ENCODE measurements at regions not wholly inside any gene's neighbourhood (a gene's known extent, or its start where the extent isn't known, plus 50 kb on each side); places are given as distances from the start of the nearest gene placed in this dataset.

GRCh38 chr13:62631124-62631523 is 1215.5 kb upstream of the PCDH20 start:
- Histone ChIP-seq H3K4me2 (ENCODE audit: low read depth, low read length) (no peak overlapping the region), H4K20me1 (ENCODE audit: insufficient read depth, low read length) (no peaks in the 10 kb centered on the region), H3K9ac (ENCODE audit: low read length) (no peak overlapping the region), H3K27me3 (replicated peaks; ENCODE audit: insufficient read depth, low read length) (no peaks in the 10 kb centered on the region), H3K36me3 (replicated peaks; ENCODE audit: insufficient read depth, low read length) (no peaks in the 10 kb centered on the region), H3K9me2 (replicated peaks; ENCODE audit: insufficient read depth, low read length) (no peaks in the 10 kb centered on the region), H3K9me3 (replicated peaks; ENCODE audit: insufficient read depth, low read length) (no peaks in the 10 kb centered on the region), H3K4me3 (ENCODE audit: low read length) (no peak overlapping the region), H2AFZ (ENCODE audit: low read length) (no peak overlapping the region), H3K4me1 (ENCODE audit: low read length) (no peaks in the 10 kb centered on the region), H3F3A (ENCODE audit: insufficient read depth, low read length) (no peaks in the 10 kb centered on the region), H3K27ac (ENCODE audit: low read length) (no peak overlapping the region), H3K79me2 (ENCODE audit: low read length) (no peaks in the 10 kb centered on the region)
- no peak for DNase-seq
- no peak for TF ChIP-seq EZH2 (optimal IDR thresholded peaks at IDR 0.05; ENCODE audit: low read depth, low read length)
- no peak for TF ChIP-seq CTCF (IDR thresholded peaks at IDR 0.05; ENCODE audit: low read length)
- TF ChIP-seq EZH2phosphoT487 (IDR thresholded peaks at IDR 0.05; ENCODE audit: low read length): no peak

- Histone ChIP-seq H3K9me3 (replicated peaks; ENCODE audit: insufficient read depth, low read length) (no peaks in the 10 kb centered on the region), H3K4me3 (ENCODE audit: low read length) (no peak overlapping the region), H3K27ac (ENCODE audit: low read length) (no peak overlapping the region), H2AFZ (ENCODE audit: low read length) (no peak overlapping the region), H4K20me1 (ENCODE audit: insufficient read depth, low read length) (no peaks in the 10 kb centered on the region), H3F3A (ENCODE audit: insufficient read depth, low read length) (no peaks in the 10 kb centered on the region), H3K4me1 (ENCODE audit: low read length) (no peaks in the 10 kb centered on the region), H3K27me3 (replicated peaks; ENCODE audit: insufficient read depth, low read length) (no peaks in the 10 kb centered on the region), H3K79me2 (ENCODE audit: low read length) (no peaks in the 10 kb centered on the region), H3K9me2 (replicated peaks; ENCODE audit: insufficient read depth, low read length) (no peaks in the 10 kb centered on the region), H3K36me3 (replicated peaks; ENCODE audit: insufficient read depth, low read length) (no peaks in the 10 kb centered on the region), H3K4me2 (ENCODE audit: low read depth, low read length) (no peak overlapping the region), H3K9ac (ENCODE audit: low read length) (no peak overlapping the region)
- TF ChIP-seq EZH2 (optimal IDR thresholded peaks at IDR 0.05; ENCODE audit: low read depth, low read length) (no peak), EZH2phosphoT487 (IDR thresholded peaks at IDR 0.05; ENCODE audit: low read length) (no peak), CTCF (IDR thresholded peaks at IDR 0.05; ENCODE audit: low read length) (no peak)
- no peak for DNase-seq
Observed at GRCh38 chr13:62629618-62630017, 1214.0 kb upstream of the PCDH20 start.

GRCh38 chr13:62627226-62627625 is 1211.6 kb upstream of the PCDH20 start:
- no peak overlapping the region for H3K4me3 ChIP-seq (ENCODE audit: low read length)
- H3K79me2 ChIP-seq (ENCODE audit: low read length): no peaks in the 10 kb centered on the region
- TF ChIP-seq CTCF (IDR thresholded peaks at IDR 0.05; ENCODE audit: low read length) (no peak), EZH2 (optimal IDR thresholded peaks at IDR 0.05; ENCODE audit: low read depth, low read length) (no peak), EZH2phosphoT487 (IDR thresholded peaks at IDR 0.05; ENCODE audit: low read length) (no peak)
- no peaks in the 10 kb centered on the region for H4K20me1 ChIP-seq (ENCODE audit: insufficient read depth, low read length)
- no peaks in the 10 kb centered on the region for H3K9me2 ChIP-seq (replicated peaks; ENCODE audit: insufficient read depth, low read length)
- no peak overlapping the region for H3K4me2 ChIP-seq (ENCODE audit: low read depth, low read length)
- no peak overlapping the region for H2AFZ ChIP-seq (ENCODE audit: low read length)
- no peaks in the 10 kb centered on the region for H3K36me3 ChIP-seq (replicated peaks; ENCODE audit: insufficient read depth, low read length)
- no peak for DNase-seq
- no peaks in the 10 kb centered on the region for H3K27me3 ChIP-seq (replicated peaks; ENCODE audit: insufficient read depth, low read length)
- no peaks in the 10 kb centered on the region for H3K4me1 ChIP-seq (ENCODE audit: low read length)
- no peaks in the 10 kb centered on the region for H3F3A ChIP-seq (ENCODE audit: insufficient read depth, low read length)
- no peak overlapping the region for H3K27ac ChIP-seq (ENCODE audit: low read length)
- no peaks in the 10 kb centered on the region for H3K9me3 ChIP-seq (replicated peaks; ENCODE audit: insufficient read depth, low read length)
- no peak overlapping the region for H3K9ac ChIP-seq (ENCODE audit: low read length)

Data from MM.1S (cell line).